Activated CD4-positive, alpha-beta T cell treated with anti-CD3 and anti-CD28 coated beads, Interleukin-2, Interleukin-4, amounts not matched to agents 100 ng/mL and 50 ng/mL, durations not matched to agents 16 hours and 8 hours (primary cell): ENCODE measurements at regions not wholly inside any gene's neighbourhood (a gene's known extent, or its start where the extent isn't known, plus 50 kb on each side); places are given as distances from the start of the nearest gene placed in this dataset.
"Not testable (repeated sequence)": the region's sequence is repeated elsewhere in the genome, so short reads cannot be mapped to it uniquely, and the experiment has no call there.

Experiments used
- DNase-seq: peaks from one replicate; pipeline ENCODE4 v3.0.0-alpha.2; 2020; ENCODE audit warnings: low spot score

- DNase-seq, result no peak
These were observed 676.3 kb downstream of the IRS1 start for GRCh38 chr2:226123300-226123699.

- no peak for DNase-seq
These were observed 677.6 kb downstream of the IRS1 start for GRCh38 chr2:226122041-226122440.

- DNase-seq, result no peak
These were observed 678.4 kb downstream of the IRS1 start for GRCh38 chr2:226121046-226121738.

GRCh38 chr2:226118471-226119429 lies 680.9 kb downstream of the IRS1 start:
- DNase-seq, result no peak

- DNase-seq, result no peak
These were observed 682.0 kb downstream of the IRS1 start for GRCh38 chr2:226117510-226118065.

- DNase-seq, result no peak
These were observed 683.3 kb downstream of the IRS1 start for GRCh38 chr2:226116346-226116745.

GRCh38 chr2:226115832-226116200 lies 683.8 kb downstream of the IRS1 start:
- DNase-seq, result no peak

GRCh38 chr2:226115102-226115831 lies 684.4 kb downstream of the IRS1 start:
- peak; percentile 9 for DNase-seq

- no peak for DNase-seq
These were observed 685.2 kb downstream of the IRS1 start for GRCh38 chr2:226114436-226114835.

GRCh38 chr2:226098861-226099745 lies 699.6 kb downstream of the NYAP2 start:
- no peak for DNase-seq

- no peak for DNase-seq
These were observed 695.5 kb downstream of the NYAP2 start for GRCh38 chr2:226095058-226095457.

- no peak for DNase-seq
These were observed 693.9 kb downstream of the NYAP2 start for GRCh38 chr2:226093364-226093763.

- DNase-seq, result no peak
These were observed 688.8 kb downstream of the NYAP2 start for GRCh38 chr2:226088366-226088674.

- DNase-seq, result no peak
These were observed 688.2 kb downstream of the NYAP2 start for GRCh38 chr2:226087505-226088365.

- no peak for DNase-seq
These were observed 687.5 kb downstream of the NYAP2 start for GRCh38 chr2:226087051-226087450.

GRCh38 chr2:226086190-226086589 lies 686.7 kb downstream of the NYAP2 start:
- no peak for DNase-seq

GRCh38 chr2:226085425-226085824 lies 685.9 kb downstream of the NYAP2 start:
- DNase-seq, result not testable (repeated sequence)

- no peak for DNase-seq
These were observed 680.8 kb downstream of the NYAP2 start for GRCh38 chr2:226080334-226080733.

- DNase-seq, result no peak
These were observed 680.2 kb downstream of the NYAP2 start for GRCh38 chr2:226079671-226080181.

GRCh38 chr2:226079196-226079595 lies 679.7 kb downstream of the NYAP2 start:
- DNase-seq, result no peak
